ENCODE measurements at regions not wholly inside any gene's neighbourhood (a gene's known extent, or its start where the extent isn't known, plus 50 kb on each side); places are given as distances from the start of the nearest gene placed in this dataset.

GRCh38 chr18:47605093-47605492, 325.4 kb downstream of the SMAD2 start:
- no peak for DNase-seq
- ChIA-PET CTCF (interaction anchor here (1.1 kb wide), 1 partner anchor 150 kb away, joined by 3 read pairs; no protein-coding TSS in a partner anchor), POLR2A (no interaction called here)
- ATAC-seq: no peak
- Mint-ChIP-seq H3K9me3 (no peaks in the 10 kb centered on the region), H3K27ac (no peak overlapping the region), H3K27me3 (peaks cover 5% of the 10 kb centered on the region), H3K4me3 (no peak overlapping the region), H3K36me3 (ENCODE audit: low read depth) (no peaks in the 10 kb centered on the region), H3K4me1 (ENCODE audit: low read depth) (no peaks in the 10 kb centered on the region)
- no peak for TF ChIP-seq CTCF (IDR thresholded peaks at IDR 0.05)
- intact Hi-C loops (cut with micrococcal nuclease): no loop called here

DNA sequence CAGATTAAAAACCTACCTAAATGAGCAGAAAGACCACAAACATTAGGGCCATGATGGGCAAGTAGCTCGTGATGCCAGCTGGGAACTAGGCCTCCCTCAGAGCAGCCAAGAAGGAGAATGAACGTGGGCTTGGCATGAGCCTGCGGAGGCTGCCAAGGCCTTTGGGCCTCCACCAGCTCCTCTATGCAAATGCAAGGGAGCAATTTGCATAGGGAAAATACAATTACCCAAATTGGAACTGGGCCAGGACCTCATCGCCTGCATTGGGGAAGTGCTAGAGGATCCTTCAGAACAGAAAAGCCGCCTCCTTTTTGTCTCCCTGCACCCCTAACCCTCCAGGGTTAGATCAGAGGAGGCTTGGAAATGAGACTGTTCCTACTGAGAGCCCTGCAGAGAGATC, 326.4 kb downstream of the SMAD2 start:
- POLR2A ChIA-PET: interaction anchor here (0.7 kb wide), 1 partner anchor 507 kb away, joined by 3 read pairs; no protein-coding TSS in a partner anchor
- Mint-ChIP-seq H3K4me3 (no peak overlapping the region), H3K27ac (no peak overlapping the region), H3K36me3 (ENCODE audit: low read depth) (no peaks in the 10 kb centered on the region), H3K4me1 (ENCODE audit: low read depth) (no peaks in the 10 kb centered on the region), H3K9me3 (no peaks in the 10 kb centered on the region), H3K27me3 (peaks cover 5% of the 10 kb centered on the region)
- no peak for DNase-seq
- intact Hi-C loops (cut with micrococcal nuclease): no loop called here
- CTCF ChIA-PET: interaction anchor here (1.1 kb wide), 1 partner anchor 151 kb away, joined by 3 read pairs; no protein-coding TSS in a partner anchor
- TF ChIP-seq CTCF (IDR thresholded peaks at IDR 0.05): no peak
- no peak for ATAC-seq

GRCh38 chr18:47603158-47603557, 327.3 kb downstream of the SMAD2 start:
- Mint-ChIP-seq H3K27ac (no peak overlapping the region), H3K4me3 (no peak overlapping the region), H3K36me3 (ENCODE audit: low read depth) (no peaks in the 10 kb centered on the region), H3K27me3 (peaks cover 5% of the 10 kb centered on the region), H3K9me3 (no peaks in the 10 kb centered on the region), H3K4me1 (ENCODE audit: low read depth) (no peaks in the 10 kb centered on the region)
- ATAC-seq: no peak
- DNase-seq: no peak
- no peak for TF ChIP-seq CTCF (IDR thresholded peaks at IDR 0.05)
- POLR2A ChIA-PET: interaction anchor here (0.6 kb wide), 1 partner anchor 110 kb away, joined by 3 read pairs; no protein-coding TSS in a partner anchor
- intact Hi-C loops (cut with micrococcal nuclease): no loop called here
- CTCF ChIA-PET: no interaction called here

DNA sequence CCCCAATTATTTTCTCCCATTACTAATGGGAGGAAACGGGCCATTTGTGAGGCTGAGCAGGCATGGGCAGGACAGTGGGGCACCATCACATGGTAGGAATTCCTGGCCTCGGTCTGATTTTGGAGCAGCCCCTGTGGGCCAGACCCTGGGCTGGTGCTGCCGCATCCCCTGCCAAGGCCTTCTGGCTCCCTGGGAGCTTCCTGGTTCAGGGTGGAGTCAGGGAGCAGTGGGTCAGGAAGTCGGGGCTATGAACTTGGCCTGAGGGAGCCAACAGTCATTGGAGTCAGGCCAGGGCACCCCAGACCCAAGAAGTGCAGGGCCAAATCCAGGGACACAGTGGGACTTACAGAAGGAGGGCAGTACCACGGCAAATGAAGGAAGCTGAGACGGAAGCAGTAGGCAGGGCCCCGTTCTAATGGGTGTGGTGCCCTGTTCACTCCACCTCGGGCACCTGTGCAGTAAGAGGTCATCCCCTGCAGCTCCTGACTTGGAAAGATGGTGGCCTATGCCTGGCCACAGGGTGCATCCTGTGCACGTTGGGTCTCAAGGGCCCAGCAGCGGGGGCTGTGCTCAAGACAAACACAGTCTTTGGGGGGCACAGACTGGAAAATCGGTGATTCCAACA, 328.1 kb downstream of the SMAD2 start:
- DNase-seq: no peak
- intact Hi-C loops (cut with micrococcal nuclease): no loop called here
- Mint-ChIP-seq H3K9me3 (no peaks in the 10 kb centered on the region), H3K27me3 (peaks cover 1% of the 10 kb centered on the region), H3K4me1 (ENCODE audit: low read depth) (no peaks in the 10 kb centered on the region), H3K27ac (no peak overlapping the region), H3K4me3 (no peak overlapping the region), H3K36me3 (ENCODE audit: low read depth) (no peaks in the 10 kb centered on the region)
- TF ChIP-seq CTCF (IDR thresholded peaks at IDR 0.05): no peak
- no peak for ATAC-seq
- ChIA-PET POLR2A (no interaction called here), CTCF (no interaction called here)

- no peaks in the 10 kb centered on the region for H3K36me3 Mint-ChIP-seq (ENCODE audit: low read depth)
- TF ChIP-seq CTCF (IDR thresholded peaks at IDR 0.05): no peak
- intact Hi-C loops (cut with micrococcal nuclease): no loop called here
- ChIA-PET CTCF (no interaction called here), POLR2A (no interaction called here)
- H3K4me1 Mint-ChIP-seq (ENCODE audit: low read depth): no peaks in the 10 kb centered on the region
- DNase-seq (no peak), ATAC-seq (no peak)
- H3K9me3 Mint-ChIP-seq: no peaks in the 10 kb centered on the region
- H3K4me3 Mint-ChIP-seq: no peak overlapping the region
- peaks cover 1% of the 10 kb centered on the region for H3K27me3 Mint-ChIP-seq
- H3K27ac Mint-ChIP-seq: no peak overlapping the region
These were observed 328.7 kb downstream of the SMAD2 start for GRCh38 chr18:47601581-47602272.
